ENCODE measurements at regions not wholly inside any gene's neighbourhood (a gene's known extent, or its start where the extent isn't known, plus 50 kb on each side); places are given as distances from the start of the nearest gene placed in this dataset.

DNA sequence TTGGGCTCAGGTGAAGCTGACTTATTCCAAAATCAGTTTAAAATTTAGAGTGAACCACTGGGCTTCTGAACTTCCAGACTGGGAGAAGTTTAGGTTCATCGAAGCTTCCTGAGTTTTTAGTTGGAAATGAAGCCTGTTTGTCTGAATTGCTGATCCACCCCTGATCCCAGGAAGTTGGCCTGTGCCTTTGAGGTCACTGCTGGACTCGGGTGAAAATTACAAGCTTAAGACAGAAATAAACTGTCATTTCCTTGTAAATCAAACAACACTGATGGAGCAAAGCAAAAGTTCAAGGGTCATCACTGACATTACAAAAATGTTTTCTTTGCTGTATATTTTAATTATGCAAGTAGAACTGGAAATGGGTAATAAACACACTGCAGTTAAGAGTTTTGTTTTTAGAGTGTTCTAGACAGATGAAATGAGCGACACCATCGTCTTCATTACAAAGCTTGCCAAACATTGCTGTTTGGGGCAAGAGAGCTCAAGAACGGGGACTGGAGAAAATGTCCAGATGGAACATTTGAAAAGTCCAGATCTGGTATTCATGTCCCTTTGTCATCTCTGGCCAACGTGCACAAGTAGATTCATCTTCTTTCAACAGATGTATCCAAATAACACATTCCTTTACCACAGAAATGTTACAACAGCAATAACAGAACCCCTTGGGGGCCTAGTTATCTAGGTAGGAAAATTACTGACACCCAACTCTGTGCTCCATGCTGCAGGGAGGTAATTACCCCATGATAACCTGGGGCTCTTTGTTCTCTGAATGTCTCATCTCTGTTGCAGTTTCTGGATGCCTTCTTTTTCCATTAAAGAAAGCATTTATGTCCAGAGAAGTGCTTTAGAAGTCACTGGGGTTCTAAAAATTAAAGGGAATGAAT, 142.4 kb upstream of the ERCC6L2 start:
- TF ChIP-seq, protein P1, sequence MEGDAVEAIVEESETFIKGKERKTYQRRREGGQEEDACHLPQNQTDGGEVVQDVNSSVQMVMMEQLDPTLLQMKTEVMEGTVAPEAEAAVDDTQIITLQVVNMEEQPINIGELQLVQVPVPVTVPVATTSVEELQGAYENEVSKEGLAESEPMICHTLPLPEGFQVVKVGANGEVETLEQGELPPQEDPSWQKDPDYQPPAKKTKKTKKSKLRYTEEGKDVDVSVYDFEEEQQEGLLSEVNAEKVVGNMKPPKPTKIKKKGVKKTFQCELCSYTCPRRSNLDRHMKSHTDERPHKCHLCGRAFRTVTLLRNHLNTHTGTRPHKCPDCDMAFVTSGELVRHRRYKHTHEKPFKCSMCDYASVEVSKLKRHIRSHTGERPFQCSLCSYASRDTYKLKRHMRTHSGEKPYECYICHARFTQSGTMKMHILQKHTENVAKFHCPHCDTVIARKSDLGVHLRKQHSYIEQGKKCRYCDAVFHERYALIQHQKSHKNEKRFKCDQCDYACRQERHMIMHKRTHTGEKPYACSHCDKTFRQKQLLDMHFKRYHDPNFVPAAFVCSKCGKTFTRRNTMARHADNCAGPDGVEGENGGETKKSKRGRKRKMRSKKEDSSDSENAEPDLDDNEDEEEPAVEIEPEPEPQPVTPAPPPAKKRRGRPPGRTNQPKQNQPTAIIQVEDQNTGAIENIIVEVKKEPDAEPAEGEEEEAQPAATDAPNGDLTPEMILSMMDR (IDR thresholded peaks at IDR 0.05; ENCODE audit: low read length): no peak
- no peak for TF ChIP-seq EZH2 (optimal IDR thresholded peaks at IDR 0.05; ENCODE audit: low read depth, low read length)
- no peak for TF ChIP-seq EZH2phosphoT487 (IDR thresholded peaks at IDR 0.05; ENCODE audit: low read length)

Measured in MM.1S (cell line).